ENCODE measurements at regions not wholly inside any gene's neighbourhood (a gene's known extent, or its start where the extent isn't known, plus 50 kb on each side); places are given as distances from the start of the nearest gene placed in this dataset.

DNA sequence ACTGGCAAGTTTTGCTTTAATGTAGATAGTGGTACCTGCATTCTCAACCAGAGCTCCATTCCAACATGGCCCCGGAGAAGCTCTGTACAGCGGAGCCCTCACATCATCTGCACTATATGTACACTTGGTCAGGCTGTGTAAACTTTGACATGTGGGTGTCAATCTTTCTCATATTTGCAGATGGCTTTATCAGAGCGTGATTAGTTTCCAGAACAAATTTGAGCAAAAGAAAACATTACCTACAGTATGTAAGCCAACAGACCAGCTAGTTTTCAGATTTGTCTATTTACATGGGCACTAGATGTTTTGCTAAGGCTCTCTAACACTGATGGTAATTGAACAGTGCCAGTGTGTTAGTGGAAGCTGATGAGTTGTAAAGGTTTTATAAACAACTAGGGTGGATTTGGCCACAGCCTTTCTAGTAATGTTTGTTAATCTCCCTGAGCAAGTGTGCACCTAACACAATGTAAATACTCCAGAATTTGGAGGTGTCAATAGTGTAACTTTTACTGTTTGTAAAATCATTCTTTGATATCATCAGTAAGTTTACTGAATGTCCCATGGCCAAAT, 131.8 kb downstream of the FOXA2 start (continued):
- TF ChIP-seq, protein P1, sequence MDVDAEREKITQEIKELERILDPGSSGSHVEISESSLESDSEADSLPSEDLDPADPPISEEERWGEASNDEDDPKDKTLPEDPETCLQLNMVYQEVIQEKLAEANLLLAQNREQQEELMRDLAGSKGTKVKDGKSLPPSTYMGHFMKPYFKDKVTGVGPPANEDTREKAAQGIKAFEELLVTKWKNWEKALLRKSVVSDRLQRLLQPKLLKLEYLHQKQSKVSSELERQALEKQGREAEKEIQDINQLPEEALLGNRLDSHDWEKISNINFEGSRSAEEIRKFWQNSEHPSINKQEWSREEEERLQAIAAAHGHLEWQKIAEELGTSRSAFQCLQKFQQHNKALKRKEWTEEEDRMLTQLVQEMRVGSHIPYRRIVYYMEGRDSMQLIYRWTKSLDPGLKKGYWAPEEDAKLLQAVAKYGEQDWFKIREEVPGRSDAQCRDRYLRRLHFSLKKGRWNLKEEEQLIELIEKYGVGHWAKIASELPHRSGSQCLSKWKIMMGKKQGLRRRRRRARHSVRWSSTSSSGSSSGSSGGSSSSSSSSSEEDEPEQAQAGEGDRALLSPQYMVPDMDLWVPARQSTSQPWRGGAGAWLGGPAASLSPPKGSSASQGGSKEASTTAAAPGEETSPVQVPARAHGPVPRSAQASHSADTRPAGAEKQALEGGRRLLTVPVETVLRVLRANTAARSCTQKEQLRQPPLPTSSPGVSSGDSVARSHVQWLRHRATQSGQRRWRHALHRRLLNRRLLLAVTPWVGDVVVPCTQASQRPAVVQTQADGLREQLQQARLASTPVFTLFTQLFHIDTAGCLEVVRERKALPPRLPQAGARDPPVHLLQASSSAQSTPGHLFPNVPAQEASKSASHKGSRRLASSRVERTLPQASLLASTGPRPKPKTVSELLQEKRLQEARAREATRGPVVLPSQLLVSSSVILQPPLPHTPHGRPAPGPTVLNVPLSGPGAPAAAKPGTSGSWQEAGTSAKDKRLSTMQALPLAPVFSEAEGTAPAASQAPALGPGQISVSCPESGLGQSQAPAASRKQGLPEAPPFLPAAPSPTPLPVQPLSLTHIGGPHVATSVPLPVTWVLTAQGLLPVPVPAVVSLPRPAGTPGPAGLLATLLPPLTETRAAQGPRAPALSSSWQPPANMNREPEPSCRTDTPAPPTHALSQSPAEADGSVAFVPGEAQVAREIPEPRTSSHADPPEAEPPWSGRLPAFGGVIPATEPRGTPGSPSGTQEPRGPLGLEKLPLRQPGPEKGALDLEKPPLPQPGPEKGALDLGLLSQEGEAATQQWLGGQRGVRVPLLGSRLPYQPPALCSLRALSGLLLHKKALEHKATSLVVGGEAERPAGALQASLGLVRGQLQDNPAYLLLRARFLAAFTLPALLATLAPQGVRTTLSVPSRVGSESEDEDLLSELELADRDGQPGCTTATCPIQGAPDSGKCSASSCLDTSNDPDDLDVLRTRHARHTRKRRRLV (CRISPR knock-in tag; IDR thresholded peaks at IDR 0.05) = no peak
- TF ChIP-seq TEAD2 (CRISPR knock-in tag; IDR thresholded peaks at IDR 0.05) = no peak
- no peak for TF ChIP-seq U2AF2 (IDR thresholded peaks at IDR 0.05; ENCODE audit: low read depth, low read length)
- 0 out of 2 replicates have a peak, but pooled peaks have one; percentile 30 for TF ChIP-seq ZBTB7B (CRISPR knock-in tag; IDR thresholded peaks at IDR 0.05)
- no peak for TF ChIP-seq ZFP62 (CRISPR knock-in tag; IDR thresholded peaks at IDR 0.05)
- TF ChIP-seq RBM22 (optimal IDR thresholded peaks at IDR 0.05; ENCODE audit: low read length) = no peak
- TF ChIP-seq ADNP (CRISPR knock-in tag; IDR thresholded peaks at IDR 0.05) = no peak
- no peak for TF ChIP-seq NFKB2 (CRISPR knock-in tag; IDR thresholded peaks at IDR 0.05; ENCODE audit: borderline replicate concordance)
- no peak for TF ChIP-seq KLF9 (CRISPR knock-in tag; IDR thresholded peaks at IDR 0.05; ENCODE audit: low read depth)
- TF ChIP-seq, protein P2, sequence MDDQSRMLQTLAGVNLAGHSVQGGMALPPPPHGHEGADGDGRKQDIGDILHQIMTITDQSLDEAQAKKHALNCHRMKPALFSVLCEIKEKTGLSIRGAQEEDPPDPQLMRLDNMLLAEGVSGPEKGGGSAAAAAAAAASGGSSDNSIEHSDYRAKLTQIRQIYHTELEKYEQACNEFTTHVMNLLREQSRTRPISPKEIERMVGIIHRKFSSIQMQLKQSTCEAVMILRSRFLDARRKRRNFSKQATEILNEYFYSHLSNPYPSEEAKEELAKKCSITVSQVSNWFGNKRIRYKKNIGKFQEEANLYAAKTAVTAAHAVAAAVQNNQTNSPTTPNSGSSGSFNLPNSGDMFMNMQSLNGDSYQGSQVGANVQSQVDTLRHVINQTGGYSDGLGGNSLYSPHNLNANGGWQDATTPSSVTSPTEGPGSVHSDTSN (CRISPR knock-in tag; IDR thresholded peaks at IDR 0.05; ENCODE audit: borderline replicate concordance) = no peak
- TF ChIP-seq KLF16 (CRISPR knock-in tag; IDR thresholded peaks at IDR 0.05) = no peak
- TF ChIP-seq, protein P3, sequence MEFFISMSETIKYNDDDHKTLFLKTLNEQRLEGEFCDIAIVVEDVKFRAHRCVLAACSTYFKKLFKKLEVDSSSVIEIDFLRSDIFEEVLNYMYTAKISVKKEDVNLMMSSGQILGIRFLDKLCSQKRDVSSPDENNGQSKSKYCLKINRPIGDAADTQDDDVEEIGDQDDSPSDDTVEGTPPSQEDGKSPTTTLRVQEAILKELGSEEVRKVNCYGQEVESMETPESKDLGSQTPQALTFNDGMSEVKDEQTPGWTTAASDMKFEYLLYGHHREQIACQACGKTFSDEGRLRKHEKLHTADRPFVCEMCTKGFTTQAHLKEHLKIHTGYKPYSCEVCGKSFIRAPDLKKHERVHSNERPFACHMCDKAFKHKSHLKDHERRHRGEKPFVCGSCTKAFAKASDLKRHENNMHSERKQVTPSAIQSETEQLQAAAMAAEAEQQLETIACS (CRISPR knock-in tag; IDR thresholded peaks at IDR 0.05) = no peak
- TF ChIP-seq ZNF24 (IDR thresholded peaks at IDR 0.05) = no peak
- no peak for TF ChIP-seq CCAR2 (optimal IDR thresholded peaks at IDR 0.05; ENCODE audit: low read depth, low read length)
- TF ChIP-seq ZNF598 (CRISPR knock-in tag; IDR thresholded peaks at IDR 0.05; ENCODE audit: borderline replicate concordance) = no peak
- no peak for TF ChIP-seq ZSCAN31 (CRISPR knock-in tag; IDR thresholded peaks at IDR 0.05; ENCODE audit: low read depth)
- TF ChIP-seq, protein P4, sequence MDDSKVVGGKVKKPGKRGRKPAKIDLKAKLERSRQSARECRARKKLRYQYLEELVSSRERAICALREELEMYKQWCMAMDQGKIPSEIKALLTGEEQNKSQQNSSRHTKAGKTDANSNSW (CRISPR knock-in tag; IDR thresholded peaks at IDR 0.05; ENCODE audit: borderline replicate concordance) = no peak
- TF ChIP-seq REXO4 (CRISPR knock-in tag; IDR thresholded peaks at IDR 0.05; ENCODE audit: borderline replicate concordance) = no peak
- TF ChIP-seq GTF3A (CRISPR knock-in tag; conservative IDR thresholded peaks at IDR 0.05) = no peak
- TF ChIP-seq POLR2G (IDR thresholded peaks at IDR 0.05; ENCODE audit: low read depth, low read length) = no peak
- TF ChIP-seq, protein P5, sequence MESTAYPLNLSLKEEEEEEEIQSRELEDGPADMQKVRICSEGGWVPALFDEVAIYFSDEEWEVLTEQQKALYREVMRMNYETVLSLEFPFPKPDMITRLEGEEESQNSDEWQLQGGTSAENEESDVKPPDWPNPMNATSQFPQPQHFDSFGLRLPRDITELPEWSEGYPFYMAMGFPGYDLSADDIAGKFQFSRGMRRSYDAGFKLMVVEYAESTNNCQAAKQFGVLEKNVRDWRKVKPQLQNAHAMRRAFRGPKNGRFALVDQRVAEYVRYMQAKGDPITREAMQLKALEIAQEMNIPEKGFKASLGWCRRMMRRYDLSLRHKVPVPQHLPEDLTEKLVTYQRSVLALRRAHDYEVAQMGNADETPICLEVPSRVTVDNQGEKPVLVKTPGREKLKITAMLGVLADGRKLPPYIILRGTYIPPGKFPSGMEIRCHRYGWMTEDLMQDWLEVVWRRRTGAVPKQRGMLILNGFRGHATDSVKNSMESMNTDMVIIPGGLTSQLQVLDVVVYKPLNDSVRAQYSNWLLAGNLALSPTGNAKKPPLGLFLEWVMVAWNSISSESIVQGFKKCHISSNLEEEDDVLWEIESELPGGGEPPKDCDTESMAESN (CRISPR knock-in tag; conservative IDR thresholded peaks at IDR 0.05) = no peak
- no peak for TF ChIP-seq ZNF616 (CRISPR knock-in tag; IDR thresholded peaks at IDR 0.05; ENCODE audit: low read depth)

All from HepG2 (cell line).